ENCODE measurements at regions not wholly inside any gene's neighbourhood (a gene's known extent, or its start where the extent isn't known, plus 50 kb on each side); places are given as distances from the start of the nearest gene placed in this dataset.
"Not testable (repeated sequence)": the region's sequence is repeated elsewhere in the genome, so short reads cannot be mapped to it uniquely, and the experiment has no call there.

- no peak for DNase-seq
Observed at GRCh38 chr4:72875138-72875537, 194.4 kb downstream of the COX18 start.

GRCh38 chr4:72864898-72865297 is 204.6 kb downstream of the COX18 start:
- no peak for DNase-seq

- DNase-seq: not testable (repeated sequence)
Observed at GRCh38 chr4:72864277-72864676, 205.2 kb downstream of the COX18 start.

- DNase-seq: no peak
Observed at GRCh38 chr4:72860766-72861165, 208.8 kb downstream of the COX18 start.

- no peak for DNase-seq
Observed at GRCh38 chr4:72858328-72858727, 211.2 kb downstream of the COX18 start.

- DNase-seq: no peak
Observed at GRCh38 chr4:72857787-72858186, 211.7 kb downstream of the COX18 start.

- DNase-seq: no peak
Observed at GRCh38 chr4:72857216-72857615, 212.3 kb downstream of the COX18 start.

GRCh38 chr4:72846280-72847111 is 223.0 kb downstream of the COX18 start:
- DNase-seq: peak in 1 of 2 experiments; percentile 2

GRCh38 chr4:72843466-72843865 is 226.1 kb downstream of the COX18 start:
- DNase-seq: no peak

- no peak for DNase-seq
Observed at GRCh38 chr4:72842323-72842722, 227.2 kb downstream of the COX18 start.

GRCh38 chr4:72840166-72840565 is 229.3 kb downstream of the COX18 start:
- not testable (repeated sequence) for DNase-seq

GRCh38 chr4:72828864-72829263 is 240.7 kb downstream of the COX18 start:
- no peak for DNase-seq

- DNase-seq: no peak
Observed at GRCh38 chr4:72827968-72828367, 241.5 kb downstream of the COX18 start.

GRCh38 chr4:72820107-72820506 is 249.4 kb downstream of the COX18 start:
- DNase-seq: no peak

GRCh38 chr4:72817012-72817411 is 248.0 kb upstream of the ADAMTS3 start:
- no peak for DNase-seq

- DNase-seq: no peak
Observed at GRCh38 chr4:72814241-72814640, 245.2 kb upstream of the ADAMTS3 start.

GRCh38 chr4:72809208-72809607 is 240.2 kb upstream of the ADAMTS3 start:
- DNase-seq: no peak

- no peak for DNase-seq
Observed at GRCh38 chr4:72805284-72805683, 236.3 kb upstream of the ADAMTS3 start.

- no peak for DNase-seq
Observed at GRCh38 chr4:72797486-72797885, 228.5 kb upstream of the ADAMTS3 start.

- no peak for DNase-seq
Observed at GRCh38 chr4:72791054-72791453, 222.0 kb upstream of the ADAMTS3 start.

- DNase-seq: no peak
Observed at GRCh38 chr4:72786401-72786990, 217.5 kb upstream of the ADAMTS3 start.

- peak; percentile 15 to 37 for DNase-seq
Observed at GRCh38 chr4:72779241-72779640, 210.2 kb upstream of the ADAMTS3 start.

- DNase-seq: no peak
Observed at GRCh38 chr4:72777436-72777835, 208.4 kb upstream of the ADAMTS3 start.

- DNase-seq: no peak
Observed at GRCh38 chr4:72770708-72771107, 201.7 kb upstream of the ADAMTS3 start.

GRCh38 chr4:72768364-72768763 is 199.3 kb upstream of the ADAMTS3 start:
- peak in 1 of 2 experiments; percentile 8 for DNase-seq
